Calu3 (cell line): ENCODE measurements at regions not wholly inside any gene's neighbourhood (a gene's known extent, or its start where the extent isn't known, plus 50 kb on each side); places are given as distances from the start of the nearest gene placed in this dataset.

Experiments used
- BruUV-seq: library from RNA; stranded (reverse); fragments of 400-500 nt; replicated peaks from 2 replicates; lab custom pipeline; 2021; lab: Mats Ljungman, UMichigan
- CTCF ChIA-PET: fragments of 300-600 bp; sonication (Branson Sonifier 250); formaldehyde crosslinking; loops from one replicate; lab custom pipeline; 2022; ENCODE audit warnings: antibody characterized with exemption; lab: Charles Lee
- DNase-seq: peaks from one replicate; pipeline ENCODE4 v3.0.0; 2022
- H3K27ac Mint-ChIP-seq: one replicate; pipeline ENCODE4 v1.8.0; 2022; ENCODE audit warnings: mixed read lengths; ENCODE audit not compliant: unreplicated experiment
- H3K27me3 Mint-ChIP-seq: one replicate; pipeline ENCODE4 v1.8.0; 2022; ENCODE audit warnings: mixed read lengths; ENCODE audit not compliant: unreplicated experiment
- H3K36me3 Mint-ChIP-seq: one replicate; pipeline ENCODE4 v1.8.0; 2022; ENCODE audit warnings: mild to moderate bottlenecking, moderate library complexity, mixed read lengths; ENCODE audit not compliant: insufficient read depth, unreplicated experiment
- H3K4me1 Mint-ChIP-seq: one replicate; pipeline ENCODE4 v1.8.0; 2022; ENCODE audit warnings: mild to moderate bottlenecking, low read depth, mixed read lengths; ENCODE audit not compliant: unreplicated experiment
- H3K4me3 Mint-ChIP-seq: one replicate; pipeline ENCODE4 v1.8.0; 2022; ENCODE audit warnings: mild to moderate bottlenecking, low read depth, moderate library complexity, mixed read lengths; ENCODE audit not compliant: unreplicated experiment
- H3K9me3 Mint-ChIP-seq: one replicate; pipeline ENCODE4 v1.8.0; 2022; ENCODE audit warnings: low read depth, mixed read lengths; ENCODE audit not compliant: unreplicated experiment
- CTCF ChIP-seq: fragments of 200-600 bp; IDR thresholded peaks from one replicate; pipeline ENCODE4 v1.8.0; 2022; ENCODE audit warnings: antibody characterized with exemption; ENCODE audit not compliant: unreplicated experiment
- intact Hi-C: fragments of 100-400 bp; cut with micrococcal nuclease; formaldehyde crosslinking; loops from one replicate; pipeline ENCODE4 v1.10.0; 2022; ENCODE audit not compliant: unreplicated experiment

- H3K4me1 Mint-ChIP-seq, result no peaks in the 10 kb centered on the region
- H3K27ac Mint-ChIP-seq, result no peak overlapping the region
- TF ChIP-seq CTCF, result no peak
- BruUV-seq, result no TSS peak
- H3K36me3 Mint-ChIP-seq, result no peaks in the 10 kb centered on the region
- peaks cover 100% of the 10 kb centered on the region for H3K27me3 Mint-ChIP-seq
- intact Hi-C loops, result no loop called here
- no peak for DNase-seq
- H3K9me3 Mint-ChIP-seq, result no peaks in the 10 kb centered on the region
- H3K4me3 Mint-ChIP-seq, result no peak overlapping the region
- CTCF ChIA-PET, result no interaction called here
These were observed 88.4 kb downstream of the ENGASE start for GRCh38 chr17:79163071-79163470.

DNA sequence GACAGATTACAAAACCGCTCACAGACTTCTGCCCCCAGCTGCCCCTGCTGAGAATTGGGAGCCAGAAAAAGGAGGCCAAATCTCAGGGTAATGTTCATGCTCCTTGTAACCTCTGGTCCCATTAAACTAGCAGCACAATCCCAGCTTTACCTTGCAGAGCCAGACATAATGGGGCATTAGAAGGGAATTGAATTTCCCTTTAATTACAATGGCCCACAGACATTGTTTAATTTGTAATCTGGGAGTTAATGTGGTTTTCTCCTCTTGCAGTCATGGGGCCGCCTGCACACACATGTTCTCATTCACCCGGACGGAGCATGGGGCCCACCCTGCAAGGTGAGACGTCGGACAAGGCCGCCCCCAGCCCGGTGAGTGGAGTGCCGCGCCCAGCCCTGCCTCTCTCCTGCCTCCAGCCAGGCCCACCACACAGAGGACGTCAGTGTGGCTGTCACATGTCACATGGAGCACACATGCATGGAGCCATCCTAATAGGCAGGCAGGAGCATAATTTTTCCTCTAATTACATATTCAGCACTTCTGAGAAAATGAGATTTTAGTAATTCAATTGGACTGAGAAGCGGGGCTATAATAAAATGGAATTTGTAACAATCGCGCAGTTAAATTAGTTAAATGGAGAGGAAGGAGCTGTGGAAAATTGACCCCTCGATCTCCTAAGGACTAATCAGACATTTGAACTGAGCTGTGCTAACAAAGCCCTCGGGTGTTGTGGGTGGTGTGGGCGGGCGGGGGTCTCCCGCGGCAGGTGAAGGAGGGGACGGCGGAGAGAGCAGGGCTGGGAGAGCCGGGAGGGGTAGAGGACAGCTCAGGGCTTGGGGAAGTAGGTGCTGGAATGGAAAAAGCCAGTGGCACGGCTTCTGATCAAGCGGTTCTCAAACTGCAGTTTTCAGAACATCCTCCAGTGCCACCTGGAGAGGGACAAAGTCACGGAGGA, 87.7 kb downstream of the ENGASE start:
- Mint-ChIP-seq H3K9me3 (no peaks in the 10 kb centered on the region), H3K4me3 (no peak overlapping the region), H3K4me1 (no peaks in the 10 kb centered on the region), H3K36me3 (no peaks in the 10 kb centered on the region), H3K27me3 (peaks cover 100% of the 10 kb centered on the region), H3K27ac (no peak overlapping the region)
- no peak for TF ChIP-seq CTCF
- intact Hi-C loops, result no loop called here
- no TSS peak for BruUV-seq
- no peak for DNase-seq
- CTCF ChIA-PET, result no interaction called here

DNA sequence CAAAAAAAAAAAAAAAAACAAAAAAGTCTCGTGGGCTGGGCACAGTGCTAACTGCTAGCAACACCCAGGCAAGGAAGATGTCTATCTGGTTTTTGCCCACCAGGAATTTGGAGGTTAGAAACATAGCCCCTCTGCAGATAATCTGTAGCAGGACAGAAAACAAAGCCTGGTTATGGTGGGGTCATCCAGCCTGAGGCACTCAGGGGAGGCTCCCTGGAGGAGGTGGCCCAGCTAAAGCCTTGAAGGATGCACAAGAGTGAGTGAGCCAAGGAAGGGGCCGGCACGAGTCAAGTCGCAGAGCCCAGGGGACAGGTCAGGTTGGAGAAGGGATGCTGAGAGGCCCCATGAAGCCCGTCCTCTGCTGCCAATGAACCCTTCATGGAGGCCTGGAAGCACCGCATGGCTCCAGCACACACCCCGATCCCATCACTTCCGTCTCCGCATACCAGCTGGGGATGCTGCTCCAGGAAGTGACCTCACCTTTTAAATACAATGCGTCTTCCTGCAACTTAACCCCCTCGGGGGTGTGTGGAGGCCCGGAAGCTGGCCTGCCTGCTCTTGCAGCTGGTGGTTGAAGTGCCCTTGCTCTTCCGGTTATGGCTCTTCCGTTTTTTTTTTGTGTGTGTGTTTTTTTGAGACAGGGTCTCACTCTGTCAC, 86.5 kb downstream of the ENGASE start:
- Mint-ChIP-seq H3K9me3 (no peaks in the 10 kb centered on the region), H3K27me3 (peaks cover 100% of the 10 kb centered on the region), H3K4me1 (no peaks in the 10 kb centered on the region), H3K36me3 (no peaks in the 10 kb centered on the region), H3K27ac (no peak overlapping the region), H3K4me3 (no peak overlapping the region)
- peak; percentile 20 for DNase-seq
- CTCF ChIA-PET, result no interaction called here
- no TSS peak for BruUV-seq
- no peak for TF ChIP-seq CTCF
- intact Hi-C loops, result no loop called here

DNA sequence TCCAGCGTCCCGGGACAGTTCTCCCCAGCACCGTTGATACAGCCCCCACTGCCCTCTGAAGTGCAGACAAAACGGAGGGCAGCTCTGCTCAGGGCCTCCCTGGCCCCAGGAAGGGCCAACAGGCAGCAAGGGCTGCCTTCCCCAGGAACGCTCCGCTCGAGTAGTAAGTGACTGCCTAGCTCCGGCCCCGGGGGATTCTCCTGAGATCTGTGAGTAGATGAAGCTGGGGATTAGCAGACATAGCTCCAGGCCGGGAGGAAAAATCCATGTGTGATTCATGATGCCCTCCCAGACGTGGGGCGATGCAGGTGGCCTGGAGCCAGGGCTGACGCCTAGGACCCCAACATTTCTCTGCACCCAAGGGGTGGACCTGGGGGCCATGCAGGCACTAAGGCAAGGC, 85.3 kb downstream of the ENGASE start:
- intact Hi-C loops, result no loop called here
- TF ChIP-seq CTCF, result no peak
- H3K9me3 Mint-ChIP-seq, result no peaks in the 10 kb centered on the region
- no TSS peak for BruUV-seq
- no peaks in the 10 kb centered on the region for H3K4me1 Mint-ChIP-seq
- CTCF ChIA-PET, result no interaction called here
- DNase-seq, result no peak
- H3K27me3 Mint-ChIP-seq, result peaks cover 100% of the 10 kb centered on the region
- H3K4me3 Mint-ChIP-seq, result no peak overlapping the region
- H3K27ac Mint-ChIP-seq, result no peak overlapping the region
- H3K36me3 Mint-ChIP-seq, result no peaks in the 10 kb centered on the region
